ENCODE measurements at regions not wholly inside any gene's neighbourhood (a gene's known extent, or its start where the extent isn't known, plus 50 kb on each side); places are given as distances from the start of the nearest gene placed in this dataset.

- H3K27ac ChIP-seq: peak overlapping the region; percentile 86
Observed at GRCh38 chrX:131746491-131746968, 202.7 kb downstream of the OR13H1 start.

GRCh38 chrX:131747173-131747572 is 203.3 kb downstream of the OR13H1 start:
- H3K27me3 ChIP-seq (ENCODE audit: insufficient read depth in 3 of 3, low read length in 2 of 3): no peaks in the 10 kb centered on the region
- WGBS, 3 donors: 56 to 99% (median 92%) methylated on average over 9 of the region's 9 CpGs
- intact Hi-C loops (cut with DNase I): loop anchor here in 1 of 2 donors (1.0 kb wide), 1 partner anchor 36 kb away; no protein-coding TSS in a partner anchor
- H3K4me1 ChIP-seq: no peaks in the 10 kb centered on the region
- H3K27ac ChIP-seq: peak overlapping the region; percentile 86
- peak; percentile 59 to 71 for DNase-seq
- TF ChIP-seq, protein P1, sequence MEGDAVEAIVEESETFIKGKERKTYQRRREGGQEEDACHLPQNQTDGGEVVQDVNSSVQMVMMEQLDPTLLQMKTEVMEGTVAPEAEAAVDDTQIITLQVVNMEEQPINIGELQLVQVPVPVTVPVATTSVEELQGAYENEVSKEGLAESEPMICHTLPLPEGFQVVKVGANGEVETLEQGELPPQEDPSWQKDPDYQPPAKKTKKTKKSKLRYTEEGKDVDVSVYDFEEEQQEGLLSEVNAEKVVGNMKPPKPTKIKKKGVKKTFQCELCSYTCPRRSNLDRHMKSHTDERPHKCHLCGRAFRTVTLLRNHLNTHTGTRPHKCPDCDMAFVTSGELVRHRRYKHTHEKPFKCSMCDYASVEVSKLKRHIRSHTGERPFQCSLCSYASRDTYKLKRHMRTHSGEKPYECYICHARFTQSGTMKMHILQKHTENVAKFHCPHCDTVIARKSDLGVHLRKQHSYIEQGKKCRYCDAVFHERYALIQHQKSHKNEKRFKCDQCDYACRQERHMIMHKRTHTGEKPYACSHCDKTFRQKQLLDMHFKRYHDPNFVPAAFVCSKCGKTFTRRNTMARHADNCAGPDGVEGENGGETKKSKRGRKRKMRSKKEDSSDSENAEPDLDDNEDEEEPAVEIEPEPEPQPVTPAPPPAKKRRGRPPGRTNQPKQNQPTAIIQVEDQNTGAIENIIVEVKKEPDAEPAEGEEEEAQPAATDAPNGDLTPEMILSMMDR (IDR thresholded peaks at IDR 0.05): peak; percentile 44
- ATAC-seq: peak; percentile 89 to 92 (median 91)
- no peaks in the 10 kb centered on the region for H3K9me3 ChIP-seq
- peak overlapping the region; percentile 72 for H3K4me3 ChIP-seq
- H3K36me3 ChIP-seq (ENCODE audit: insufficient read depth in 1 of 2, low read depth in 1 of 2): no peaks in the 10 kb centered on the region

More at GRCh38 chrX:131746491-131746968, 202.7 kb downstream of the OR13H1 start:
- Histone ChIP-seq H3K4me3 (peak overlapping the region; percentile 72), H3K27me3 (ENCODE audit: insufficient read depth in 3 of 3, low read length in 2 of 3) (no peaks in the 10 kb centered on the region), H3K4me1 (no peaks in the 10 kb centered on the region), H3K9me3 (no peaks in the 10 kb centered on the region), H3K36me3 (ENCODE audit: insufficient read depth in 1 of 2, low read depth in 1 of 2) (no peaks in the 10 kb centered on the region)
- 55 to 98% (median 90%) methylated on average over 13 to 14 of the region's 14 CpGs for WGBS, 3 donors
- peak; percentile 72 to 85 (median 77) for ATAC-seq
- TF ChIP-seq, protein P1 (IDR thresholded peaks at IDR 0.05): peak; percentile 45
- intact Hi-C loops (cut with DNase I): no loop called here
- peak; percentile 76 to 90 for DNase-seq

DNA sequence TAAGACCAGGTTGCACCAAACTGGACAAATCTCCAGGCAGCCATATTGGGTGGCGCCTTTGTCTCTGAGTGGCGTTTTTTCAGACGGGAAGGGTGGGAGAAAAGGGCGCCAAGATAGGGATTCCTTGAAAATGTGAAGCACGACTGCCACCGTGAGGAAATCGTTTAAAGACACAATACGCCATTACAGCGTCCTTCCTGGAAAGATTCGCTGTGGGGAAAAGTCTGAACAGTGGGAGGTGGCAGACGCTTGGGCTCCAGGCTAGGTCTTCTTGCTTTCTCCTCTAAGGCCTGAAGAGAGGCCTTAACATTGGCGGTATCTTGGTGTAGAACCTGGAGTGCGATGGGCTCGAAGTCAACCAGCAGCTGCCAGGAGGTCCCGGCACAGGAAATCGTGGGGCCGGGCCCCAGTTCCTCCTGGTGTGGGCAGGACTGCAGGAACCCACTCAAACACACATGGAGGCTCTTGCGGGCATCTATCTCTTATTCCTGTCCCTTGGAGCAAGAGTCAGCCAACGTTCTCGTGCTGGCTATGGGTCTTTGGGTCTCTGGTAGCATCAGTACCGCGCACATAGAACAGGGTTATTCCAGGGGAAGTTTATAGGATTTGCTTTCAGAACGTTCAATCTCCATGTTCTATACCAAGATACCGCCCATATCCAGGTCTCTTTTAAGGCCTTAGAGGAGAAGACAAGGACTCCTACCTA is 208.8 kb downstream of the OR13H1 start:
- TF ChIP-seq, protein P1 (IDR thresholded peaks at IDR 0.05): peak; percentile 41
- Histone ChIP-seq H3K27me3 (ENCODE audit: insufficient read depth in 3 of 3, low read length in 2 of 3) (no peaks in the 10 kb centered on the region), H3K4me1 (no peaks in the 10 kb centered on the region), H3K27ac (peak overlapping the region; percentile 83), H3K4me3 (peak overlapping the region; percentile 71), H3K36me3 (ENCODE audit: insufficient read depth in 1 of 2, low read depth in 1 of 2) (no peaks in the 10 kb centered on the region), H3K9me3 (no peaks in the 10 kb centered on the region)
- peak; percentile 67 to 83 for DNase-seq
- intact Hi-C loops (cut with DNase I): loop anchor here in 1 of 2 donors (5.0 kb wide), 1 partner anchor 40 kb away; no protein-coding TSS in a partner anchor
- ATAC-seq: peak; percentile 82 to 89 (median 88)
- 44 to 96% (median 90%) methylated on average over 20 to 24 of the region's 24 CpGs for WGBS, 3 donors

DNA sequence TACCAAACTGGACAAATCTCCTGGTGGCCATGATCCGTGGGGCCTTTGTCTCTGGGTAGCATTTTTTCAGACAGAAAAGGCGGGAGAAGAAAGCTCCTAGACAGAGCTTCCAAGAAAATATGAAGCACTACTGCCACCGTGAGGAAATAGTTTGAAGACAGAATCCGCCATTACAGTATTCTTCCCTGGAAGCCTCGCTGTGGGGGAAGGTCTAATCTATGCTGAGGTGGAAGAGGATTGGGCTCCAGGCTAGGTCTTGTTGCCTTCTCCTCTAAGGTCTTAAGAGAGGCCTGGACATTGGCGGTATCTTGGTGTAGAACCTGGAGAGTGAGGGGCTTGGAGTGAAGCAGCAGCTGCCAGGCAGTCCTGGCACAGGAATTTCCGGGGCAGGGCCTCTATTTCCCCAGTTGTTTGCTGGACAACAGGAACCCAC is 218.9 kb downstream of the OR13H1 start:
- H3K4me1 ChIP-seq: no peaks in the 10 kb centered on the region
- WGBS, 3 donors: 44 to 86% (median 80%) methylated on average over 6 to 7 of the region's 7 CpGs
- no peaks in the 10 kb centered on the region for H3K9me3 ChIP-seq
- intact Hi-C loops (cut with DNase I): loop anchor here in 1 of 2 donors (5.0 kb wide), 1 partner anchor 49 kb away; no protein-coding TSS in a partner anchor
- H3K36me3 ChIP-seq (ENCODE audit: insufficient read depth in 1 of 2, low read depth in 1 of 2): no peaks in the 10 kb centered on the region
- TF ChIP-seq, protein P1 (IDR thresholded peaks at IDR 0.05): peak; percentile 56
- H3K4me3 ChIP-seq: peak overlapping the region; percentile 68
- peak; percentile 74 to 90 (median 86) for ATAC-seq
- H3K27me3 ChIP-seq (ENCODE audit: insufficient read depth in 3 of 3, low read length in 2 of 3): no peaks in the 10 kb centered on the region
- DNase-seq: no peak
- H3K27ac ChIP-seq: peak overlapping the region; percentile 60
